ENCODE measurements at regions not wholly inside any gene's neighbourhood (a gene's known extent, or its start where the extent isn't known, plus 50 kb on each side); places are given as distances from the start of the nearest gene placed in this dataset.
"Not testable (repeated sequence)": the region's sequence is repeated elsewhere in the genome, so short reads cannot be mapped to it uniquely, and the experiment has no call there.

DNA sequence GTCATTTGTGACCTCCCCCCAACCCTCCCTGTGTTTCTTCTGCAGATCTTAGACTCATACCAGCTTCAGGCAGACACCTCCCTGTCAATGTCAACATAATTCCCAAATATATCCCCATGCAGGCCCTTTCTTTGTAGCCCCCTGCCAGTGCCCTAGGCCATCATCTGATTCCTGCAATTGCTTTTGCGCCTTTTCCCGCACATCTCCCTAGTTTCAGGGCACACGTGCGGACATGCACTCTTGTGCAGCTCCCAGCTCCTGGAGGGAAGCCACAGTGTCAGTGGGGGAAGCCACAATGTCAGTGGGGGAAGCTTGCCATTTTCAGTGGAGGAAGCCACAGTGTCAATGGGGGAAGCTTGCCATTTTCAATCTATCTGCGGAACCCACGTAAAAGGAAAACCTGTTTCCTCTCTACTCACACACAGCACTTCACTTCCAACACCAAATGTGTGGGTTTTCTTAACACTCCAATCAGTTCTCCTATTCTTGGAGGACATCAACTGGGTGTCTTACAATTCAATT lies 256.4 kb downstream of the ACKR3 start:
- DNase-seq (ENCODE audit: low spot score), result no peak

DNA sequence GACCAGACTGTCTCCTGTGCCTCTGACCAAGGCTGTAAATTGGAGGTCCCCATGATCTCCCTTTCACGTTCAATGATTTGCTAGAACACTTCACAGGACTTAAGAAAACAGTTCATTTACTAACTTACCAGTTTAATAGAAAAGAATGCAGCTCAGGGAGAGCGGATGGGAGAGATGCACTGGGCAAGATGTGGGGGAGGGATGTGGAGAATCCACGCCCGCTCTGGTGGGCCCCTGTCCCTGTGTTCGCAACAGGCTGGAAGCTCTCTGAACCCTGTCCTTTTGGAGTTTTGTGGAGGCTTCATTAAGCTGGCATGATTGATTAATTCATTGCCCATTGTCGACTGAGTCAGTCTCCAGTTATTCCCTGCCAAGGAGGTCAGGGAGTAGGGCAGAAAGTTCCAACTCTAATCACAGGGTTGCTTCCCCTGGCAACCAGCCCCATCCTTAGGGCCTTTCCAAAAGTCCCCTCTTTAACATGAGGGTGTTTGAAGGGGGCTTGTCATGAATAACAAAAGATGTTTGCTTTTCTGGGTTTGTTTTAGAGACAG lies 257.1 kb downstream of the ACKR3 start:
- DNase-seq (ENCODE audit: low spot score), result no peak

DNA sequence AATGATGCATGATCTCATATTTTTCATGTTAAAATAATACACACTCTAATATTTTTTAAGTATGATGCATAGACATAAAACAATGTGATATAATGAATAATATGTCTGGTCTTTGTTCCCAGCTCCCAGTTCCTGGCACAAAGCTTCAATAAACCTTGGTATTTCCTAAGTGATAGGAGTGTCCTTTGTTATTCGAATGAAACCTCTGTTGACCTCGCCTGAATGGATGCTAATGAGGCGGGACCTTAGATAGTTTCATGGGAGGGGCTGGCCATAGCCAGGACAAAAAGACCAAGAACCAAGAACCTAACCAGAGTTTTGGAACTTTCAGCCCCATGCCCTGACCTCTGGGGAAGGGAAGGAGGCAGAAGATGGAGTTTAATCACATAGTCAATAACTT lies 257.7 kb upstream of the COPS8 start:
- DNase-seq (ENCODE audit: low spot score), result no peak

DNA sequence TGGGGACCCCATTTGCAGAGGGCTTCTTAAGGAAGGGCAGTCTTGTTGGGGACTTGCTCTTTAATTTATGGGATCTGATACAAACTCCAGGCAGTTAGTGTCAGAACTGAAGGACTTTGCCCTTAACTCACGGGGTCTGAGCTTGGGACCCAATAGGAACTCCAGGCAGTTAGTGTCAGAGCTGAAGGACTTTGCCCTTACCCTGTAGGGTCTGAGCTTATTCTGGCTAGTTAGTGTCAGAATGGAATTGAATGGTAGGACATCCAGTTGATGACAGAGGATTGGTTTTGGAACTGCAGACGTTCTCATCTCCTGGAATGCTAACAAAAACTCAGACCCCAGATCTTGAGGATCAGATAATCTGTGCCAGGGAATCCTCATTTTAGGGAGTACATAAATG lies 256.9 kb upstream of the COPS8 start:
- no peak for DNase-seq (ENCODE audit: low spot score)

DNA sequence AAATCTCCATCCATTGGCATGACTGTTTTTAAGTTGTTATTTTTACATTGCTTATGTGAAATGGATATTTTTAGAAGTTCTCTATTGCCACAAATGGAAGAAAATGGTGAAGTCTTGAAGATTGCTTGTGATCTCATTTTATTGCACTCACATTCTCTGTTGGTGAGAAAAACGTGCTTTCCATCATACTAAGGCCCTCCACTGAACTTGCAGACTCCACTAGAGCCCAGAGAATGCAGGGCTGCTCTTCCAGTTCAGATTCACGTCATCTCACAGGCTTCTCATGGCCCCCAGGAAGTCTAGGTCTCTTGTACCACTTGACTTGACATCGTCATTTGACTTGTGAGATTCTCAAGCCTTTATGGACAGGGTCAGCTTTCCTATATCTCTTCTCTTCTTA lies 254.8 kb upstream of the COPS8 start:
- DNase-seq (ENCODE audit: low spot score), result no peak

DNA sequence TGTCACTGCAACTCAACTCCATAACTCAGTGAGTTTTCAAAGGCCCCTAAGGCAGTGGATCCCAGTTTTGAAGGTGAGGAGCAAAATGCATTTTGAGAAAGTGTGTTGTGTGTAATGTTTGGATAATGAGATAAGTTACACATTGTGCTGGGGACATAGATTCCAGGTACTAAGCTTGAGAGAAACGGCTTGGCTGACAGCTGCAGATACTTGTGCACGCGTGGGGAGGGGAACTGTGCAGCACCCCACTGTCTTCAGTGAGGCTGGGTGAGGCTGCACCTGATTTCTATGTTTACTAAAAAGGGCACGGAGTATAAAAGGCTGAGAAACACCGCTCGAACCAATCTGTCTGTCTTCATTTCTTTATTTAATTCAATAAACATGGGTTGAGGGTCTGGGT lies 254.0 kb upstream of the COPS8 start:
- no peak for DNase-seq (ENCODE audit: low spot score)

DNA sequence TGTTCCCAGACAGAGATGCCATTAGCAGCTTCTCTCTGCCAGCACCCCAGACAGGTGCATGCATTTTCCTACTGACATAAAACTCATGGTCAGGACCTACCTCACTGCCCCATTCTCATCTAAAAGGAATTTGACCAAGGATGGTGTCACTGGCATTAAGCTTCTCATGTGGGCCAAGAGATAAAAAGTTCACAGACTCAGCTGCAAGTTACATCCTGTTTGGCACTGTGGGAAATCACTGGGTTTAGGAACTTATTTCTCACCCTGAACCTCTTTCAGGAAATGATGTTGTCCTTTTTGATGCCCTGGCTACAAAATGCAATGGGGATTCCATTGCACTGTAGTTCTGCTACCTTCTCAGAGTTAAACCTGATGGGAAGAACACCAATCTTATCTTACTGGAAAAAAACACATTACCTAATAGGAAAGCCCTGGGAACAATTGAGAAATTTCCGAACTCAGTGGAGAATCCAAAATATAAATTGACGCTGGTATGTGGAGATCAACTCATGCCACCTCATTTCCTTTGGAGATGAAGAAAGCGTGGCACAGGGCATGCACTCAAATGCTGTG lies 252.1 kb upstream of the COPS8 start:
- DNase-seq (ENCODE audit: low spot score), result no peak

DNA sequence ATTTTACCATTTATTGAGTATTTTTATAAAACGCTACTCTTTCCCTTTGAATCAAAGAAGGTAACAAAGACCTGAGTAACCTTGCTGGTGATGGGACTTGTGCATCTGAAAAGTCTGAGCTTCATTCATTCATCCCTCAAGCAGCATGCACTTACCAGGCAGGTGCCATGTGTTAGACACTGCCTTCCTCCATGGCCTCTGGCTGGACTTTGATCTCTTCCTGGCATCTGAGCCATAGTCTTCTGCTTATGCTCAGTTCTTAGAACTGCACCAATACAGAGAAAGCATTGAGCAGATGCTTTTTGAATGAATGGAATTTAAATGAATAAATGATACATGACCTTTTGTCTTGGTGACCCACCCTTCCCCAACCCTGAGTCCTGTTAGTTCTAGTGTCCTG lies 251.4 kb upstream of the COPS8 start:
- DNase-seq (ENCODE audit: low spot score), result no peak

DNA sequence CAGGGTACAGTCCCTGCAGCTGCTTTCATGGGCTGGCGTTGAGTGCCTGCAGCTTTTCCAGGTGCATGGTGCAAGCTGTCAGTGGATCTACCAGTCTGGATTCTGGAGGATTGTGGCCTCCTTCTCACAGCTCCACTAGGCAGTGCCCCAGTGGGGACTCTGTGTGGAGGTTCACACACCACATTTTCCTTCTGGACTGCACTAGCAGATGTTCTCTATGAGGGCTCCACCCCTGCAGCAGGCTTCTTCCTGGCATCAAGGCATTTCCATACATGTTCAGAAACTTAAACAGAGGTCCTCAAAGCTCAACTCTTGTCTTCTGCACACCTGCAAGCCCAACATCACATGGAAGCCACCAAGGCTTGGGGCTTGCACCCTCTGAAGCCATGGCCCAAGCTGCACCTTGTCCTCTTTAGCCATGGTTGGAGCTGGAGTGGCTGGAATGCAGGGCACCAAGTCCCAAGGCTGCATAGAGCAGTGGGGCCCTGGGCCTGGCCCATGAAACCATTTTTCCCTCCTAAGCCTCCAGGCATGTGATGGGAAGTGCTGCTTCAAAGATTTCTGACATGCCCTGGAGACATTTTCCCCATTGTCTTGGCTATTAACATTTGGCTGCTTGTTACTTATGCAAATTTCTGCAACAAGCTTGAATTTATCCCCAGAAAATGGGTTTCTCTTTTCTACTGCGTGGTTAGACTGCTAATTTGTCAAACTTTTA lies 250.2 kb upstream of the COPS8 start:
- no peak for DNase-seq (ENCODE audit: low spot score)

DNA sequence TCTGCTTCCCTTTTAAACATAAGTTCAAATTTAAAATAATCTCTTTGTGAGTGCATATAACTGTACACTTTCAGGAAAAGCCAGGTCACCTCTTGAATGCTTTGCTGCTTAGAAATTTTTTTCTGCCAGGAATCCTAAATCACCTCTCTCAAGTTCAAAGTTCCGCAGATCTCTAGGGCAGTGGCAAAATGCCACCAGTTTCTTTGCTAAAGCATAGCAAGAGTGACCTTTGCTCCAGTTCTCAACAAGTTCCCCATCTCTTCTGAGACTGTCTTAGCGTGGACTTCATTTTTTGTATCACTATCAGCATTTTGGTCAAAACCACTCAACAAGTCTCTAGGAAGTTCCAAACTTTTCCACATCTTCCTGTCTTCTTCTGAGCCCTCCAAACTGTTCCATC lies 249.7 kb upstream of the COPS8 start:
- not testable (repeated sequence) for DNase-seq (ENCODE audit: low spot score)

DNA sequence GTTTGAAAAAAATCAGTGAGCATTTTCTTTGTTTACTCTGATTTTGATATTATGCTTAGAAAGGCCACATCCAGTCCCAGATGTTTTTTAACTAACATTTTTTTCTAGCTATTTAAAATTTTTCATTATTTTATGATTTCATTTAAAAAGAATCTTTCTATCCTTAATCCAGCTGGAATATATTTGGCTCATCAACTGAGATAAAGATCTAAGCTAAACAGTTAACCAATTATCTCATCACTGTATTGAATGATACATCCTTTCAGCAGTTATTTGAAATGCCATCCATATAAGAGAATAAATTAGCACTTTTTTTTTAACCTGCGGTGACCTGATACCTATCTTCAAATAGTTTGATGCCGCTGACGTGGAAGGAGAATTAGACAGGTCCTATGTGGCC lies 245.5 kb upstream of the COPS8 start:
- no peak for DNase-seq (ENCODE audit: low spot score)

DNA sequence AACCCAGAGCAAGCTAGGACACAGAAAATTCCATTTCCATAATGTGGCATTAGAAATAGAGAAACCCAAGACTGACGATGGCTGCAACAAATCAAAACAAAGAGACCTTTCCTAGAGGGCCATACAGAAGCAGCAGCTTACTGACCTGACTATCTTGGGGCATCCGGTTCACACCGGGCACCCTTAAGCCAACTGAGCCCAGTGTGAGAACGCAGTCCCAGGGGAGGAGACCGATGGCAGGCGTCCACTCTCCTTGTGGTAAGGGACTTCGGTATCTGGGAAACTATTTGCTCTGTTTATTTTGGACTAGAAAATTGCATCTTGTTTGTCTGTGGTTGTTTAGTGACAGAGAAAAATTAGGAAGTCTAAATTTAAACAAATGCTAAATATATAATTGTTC lies 244.8 kb upstream of the COPS8 start:
- DNase-seq (ENCODE audit: low spot score), result no peak

DNA sequence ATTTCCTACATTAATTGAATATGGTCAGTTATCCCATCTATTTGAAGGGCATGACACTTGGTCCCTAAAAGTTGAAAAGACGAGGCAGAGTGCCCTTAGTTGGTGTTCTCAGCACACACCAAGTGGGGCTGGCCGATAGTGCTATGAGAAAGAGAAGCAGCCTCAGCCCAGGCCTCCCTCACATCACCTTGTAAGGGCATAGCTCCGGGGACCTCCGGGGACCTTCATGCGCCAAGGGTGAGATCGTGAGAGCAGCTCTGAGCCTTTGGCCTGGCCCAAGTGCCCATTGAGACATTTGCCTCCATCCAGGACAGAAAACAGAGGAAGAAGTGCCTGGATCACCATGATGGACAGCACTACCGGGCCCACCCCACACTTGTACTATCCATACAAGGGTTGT lies 244.3 kb upstream of the COPS8 start:
- DNase-seq (ENCODE audit: low spot score), result no peak

DNA sequence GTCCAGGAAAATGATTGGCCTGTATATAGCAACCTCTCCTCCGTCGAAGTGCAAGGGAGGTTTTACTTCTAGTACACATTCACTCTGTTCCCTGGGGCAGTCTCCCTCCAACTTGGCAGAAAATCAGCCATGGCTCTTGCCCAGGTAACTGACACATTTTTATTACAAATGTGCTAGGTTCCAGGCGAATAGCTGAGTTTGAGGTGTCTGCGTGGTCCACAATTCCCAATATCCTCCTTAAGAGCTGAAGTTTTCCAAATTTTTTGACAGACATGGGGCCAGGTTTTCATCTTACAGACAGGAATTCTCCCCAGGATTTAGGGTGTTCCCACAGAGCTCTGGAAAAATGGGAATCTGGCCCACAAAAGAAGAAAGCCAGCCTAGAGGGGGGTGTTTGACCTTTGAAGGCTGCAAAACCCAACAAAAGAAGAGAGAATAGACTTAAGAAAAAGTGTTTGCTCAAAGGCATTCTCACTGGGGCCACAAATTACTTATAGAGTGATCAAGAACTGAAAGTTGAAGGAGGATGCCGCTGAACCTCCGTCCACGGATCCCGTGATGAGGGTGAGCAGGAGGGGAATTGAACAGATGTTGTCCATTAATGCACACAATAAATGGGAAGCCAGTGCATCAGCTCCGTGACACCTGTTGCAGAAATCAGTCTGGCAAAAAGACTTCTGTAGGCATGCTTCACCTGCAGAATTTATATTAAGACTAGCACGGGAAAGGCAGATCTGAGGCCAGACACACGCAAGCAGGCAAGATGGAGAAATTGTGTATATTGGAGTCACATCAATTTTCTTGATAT lies 242.3 kb upstream of the COPS8 start:
- DNase-seq (ENCODE audit: low spot score), result no peak

DNA sequence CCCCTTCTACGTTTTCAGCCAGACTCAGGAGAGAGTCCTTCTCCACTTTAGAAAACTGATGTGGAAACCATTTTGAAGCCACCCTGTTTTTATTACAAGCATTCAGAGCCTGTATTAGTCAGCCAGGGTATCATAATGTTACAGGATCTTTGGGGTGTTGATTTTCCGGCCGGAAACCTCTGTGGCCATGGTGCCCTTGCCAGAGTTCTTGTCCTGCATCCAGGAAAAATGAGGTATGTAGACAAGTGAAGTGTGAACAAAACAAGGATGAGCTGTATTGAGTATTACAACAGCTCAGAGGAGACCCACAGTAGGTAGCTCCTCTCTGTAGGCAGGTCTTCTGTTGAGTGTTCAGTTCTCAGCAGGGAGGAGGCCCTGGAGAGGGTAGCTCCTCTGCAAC lies 241.0 kb upstream of the COPS8 start:
- no peak for DNase-seq (ENCODE audit: low spot score)

DNA sequence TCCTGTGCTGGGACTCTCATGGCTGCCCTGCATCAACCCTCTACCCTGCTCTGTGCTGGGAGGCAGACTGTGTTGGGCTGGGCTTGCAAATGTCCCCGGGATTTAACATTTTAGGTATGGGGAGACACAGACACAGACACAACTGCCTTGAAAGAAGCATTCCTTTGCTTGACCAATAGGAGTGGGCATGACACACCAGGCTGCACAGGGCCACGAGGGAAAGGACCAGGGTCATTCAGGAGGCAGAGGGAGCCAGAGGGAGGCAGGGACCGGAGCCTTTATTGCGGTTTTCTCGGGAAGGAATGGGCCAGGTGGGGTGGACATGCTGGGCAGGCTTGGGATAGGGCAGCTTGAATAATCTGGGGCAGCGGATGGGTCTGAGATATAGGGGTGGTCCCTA lies 238.7 kb upstream of the COPS8 start:
- no peak for DNase-seq (ENCODE audit: low spot score)

DNA sequence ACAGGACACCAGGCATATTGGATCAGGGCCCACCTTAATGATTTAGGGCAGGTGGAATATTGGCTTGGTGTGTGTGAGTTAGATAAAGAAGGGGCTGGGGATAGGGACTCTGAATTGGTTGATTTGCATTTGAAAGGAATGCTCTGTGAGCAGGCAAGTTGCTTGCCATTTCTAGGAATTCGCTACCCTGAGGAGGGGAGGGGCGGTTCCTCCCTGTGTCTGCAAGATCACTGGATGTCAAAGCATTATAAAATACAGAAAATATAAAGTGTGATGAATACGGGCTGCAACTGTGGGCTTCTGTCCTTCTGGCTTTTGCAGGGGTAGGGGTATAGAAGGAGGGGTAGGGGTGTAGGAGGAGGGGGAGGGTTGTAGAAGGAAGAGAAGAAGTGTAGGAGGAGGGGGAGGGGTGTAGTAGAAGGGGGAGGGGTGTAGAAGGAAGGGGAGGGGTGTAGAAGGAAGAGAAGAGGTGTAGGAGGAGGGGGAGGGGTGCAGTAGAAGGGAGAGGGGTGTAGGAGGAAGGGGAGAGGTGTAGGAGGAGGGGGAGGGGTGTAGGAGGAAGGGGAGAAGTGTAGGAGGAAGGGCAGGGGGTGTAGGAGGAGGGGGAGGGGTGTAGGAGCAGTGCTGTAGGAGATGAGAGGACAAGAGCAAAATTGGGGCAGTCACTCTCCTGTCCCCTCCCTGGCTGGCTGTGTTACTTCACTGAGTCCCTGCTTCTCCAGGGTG lies 238.0 kb upstream of the COPS8 start:
- no peak for DNase-seq (ENCODE audit: low spot score)

DNA sequence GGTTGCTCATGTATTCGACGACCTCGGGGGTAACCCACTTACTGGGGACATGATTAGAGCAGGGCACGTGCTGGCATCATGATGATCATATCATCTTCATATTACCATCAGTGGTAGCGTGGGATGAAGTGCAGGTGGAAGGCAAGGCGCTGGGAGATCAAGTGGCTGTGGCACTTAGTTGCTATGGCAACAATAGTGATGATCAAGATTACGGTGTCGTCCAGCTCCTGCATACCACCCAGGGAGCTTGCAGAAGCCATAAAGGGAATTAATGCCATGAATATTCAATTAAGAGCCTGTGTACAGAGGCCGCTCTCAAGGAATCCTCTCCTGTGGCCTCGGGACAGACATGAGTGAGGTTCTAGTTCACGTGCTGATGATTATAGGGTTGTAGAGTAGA lies 237.2 kb upstream of the COPS8 start:
- DNase-seq (ENCODE audit: low spot score), result peak; percentile 93

DNA sequence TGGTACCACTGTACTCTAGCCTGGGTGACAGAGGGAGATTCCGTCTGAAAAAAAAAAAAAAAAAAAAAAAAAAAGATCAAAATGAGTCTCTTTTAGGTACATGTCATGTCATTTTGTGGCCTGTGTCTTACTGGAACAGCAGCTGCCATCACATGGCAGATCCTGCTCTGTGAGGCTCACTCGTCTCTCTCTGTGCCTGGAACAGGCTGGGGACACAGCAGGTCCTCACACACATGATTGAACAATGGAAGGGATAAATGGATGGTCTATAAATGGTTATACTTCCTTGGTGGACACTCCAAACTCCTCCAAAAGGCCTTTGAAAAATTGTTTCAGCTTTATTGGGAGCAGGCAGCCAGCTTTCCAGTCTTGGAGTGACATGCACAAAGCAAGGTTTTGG lies 236.2 kb upstream of the COPS8 start:
- DNase-seq (ENCODE audit: low spot score), result no peak

DNA sequence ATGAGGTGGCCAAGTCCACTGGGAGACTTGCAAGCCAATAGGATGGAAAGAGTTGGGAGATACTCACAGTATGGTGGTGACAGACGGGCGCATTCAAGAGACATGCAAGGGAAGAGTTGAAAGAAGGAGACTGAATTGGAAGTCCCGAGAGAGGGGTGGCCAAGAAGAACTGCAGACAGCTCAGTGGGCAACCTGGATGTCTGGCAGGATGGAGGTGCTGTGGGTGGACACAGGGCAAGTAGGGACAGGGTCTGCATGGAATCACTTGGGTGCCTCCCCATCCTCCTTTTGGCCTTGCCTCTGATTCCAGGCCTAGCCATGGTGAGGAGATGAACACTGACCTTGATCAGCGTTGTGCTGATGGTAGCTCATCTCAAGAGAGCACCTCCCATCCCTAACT lies 235.7 kb upstream of the COPS8 start:
- no peak for DNase-seq (ENCODE audit: low spot score)

DNA sequence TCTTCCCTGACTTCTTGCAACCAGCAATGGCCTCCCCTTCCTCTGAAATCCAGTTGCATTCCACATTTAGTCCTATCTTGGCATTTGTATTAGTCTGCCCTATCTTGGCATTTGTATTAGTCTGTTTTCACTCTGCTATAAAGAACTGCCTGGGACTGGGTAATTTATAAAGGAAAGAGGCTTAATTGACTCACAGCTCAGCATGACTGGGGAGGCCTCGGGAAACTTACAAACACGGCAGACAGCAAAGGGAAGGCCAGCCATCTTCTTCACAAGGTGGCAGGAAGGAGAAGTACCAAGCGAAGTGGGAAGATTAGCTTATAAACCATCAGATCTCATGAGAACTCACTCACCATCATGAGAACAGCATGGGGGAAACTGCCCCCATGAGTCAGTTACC lies 234.5 kb upstream of the COPS8 start:
- no peak for DNase-seq (ENCODE audit: low spot score)

All from SK-N-DZ (cell line).